Panc1 (cell line): ENCODE measurements at regions not wholly inside any gene's neighbourhood (a gene's known extent, or its start where the extent isn't known, plus 50 kb on each side); places are given as distances from the start of the nearest gene placed in this dataset.

Experiments
- CTCF ChIP-seq: fragments of 450-650 bp; IDR thresholded peaks from 2 replicates; pipeline ENCODE4 v1.5.1; 2017; ENCODE audit warnings: mild to moderate bottlenecking
- POLR2AphosphoS5 ChIP-seq: IDR thresholded peaks from 2 replicates; pipeline ENCODE4 v1.6.1; 2012; ENCODE audit warnings: mild to moderate bottlenecking, low read depth, low read length, moderate library complexity

GRCh38 chr12:105799103-105799502 lies 339.7 kb downstream of the NUAK1 start:
- TF ChIP-seq POLR2AphosphoS5 (no peak), CTCF (no peak)
